SKM-1 treated with dmso at 0.1 percent for 144 hours (cell line): ENCODE measurements at regions not wholly inside any gene's neighbourhood (a gene's known extent, or its start where the extent isn't known, plus 50 kb on each side); places are given as distances from the start of the nearest gene placed in this dataset.

Experiments used
- DNase-seq: peaks from one replicate; lab custom pipeline; 2025; ENCODE audit not compliant: unreplicated experiment; lab: John Stamatoyannopoulos, UW

DNA sequence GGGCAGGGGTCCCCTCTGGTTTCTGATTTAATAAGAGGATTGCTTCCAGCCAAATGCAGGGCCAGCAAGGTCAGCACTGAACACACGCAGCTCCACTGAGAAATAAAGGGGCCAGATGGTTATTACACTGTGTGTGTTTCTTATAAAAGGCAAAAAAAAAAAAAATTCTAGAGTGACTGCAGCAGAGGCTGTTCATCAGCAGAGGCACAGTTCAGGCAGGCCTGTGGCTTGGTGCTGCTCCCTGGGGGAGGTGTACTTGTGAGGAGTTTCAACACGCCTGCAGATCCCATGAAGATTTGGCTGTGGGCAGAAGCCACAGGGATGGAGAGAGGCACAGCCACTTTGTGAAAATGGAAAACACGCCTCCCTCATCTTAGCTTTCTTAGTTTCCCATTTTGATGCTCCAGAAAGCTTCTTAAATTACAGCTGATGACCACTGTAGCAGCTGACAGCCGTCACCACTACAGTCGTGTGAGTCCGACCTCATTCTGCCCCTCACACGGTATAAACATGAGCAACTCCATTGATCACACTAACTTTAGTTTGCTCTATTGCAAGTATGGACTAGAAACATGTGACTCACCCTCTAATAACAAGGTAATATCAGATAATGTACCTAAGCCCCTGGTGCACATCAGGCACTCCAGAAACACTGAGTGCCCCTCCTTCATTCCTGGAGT is 726.5 kb upstream of the RAB6C start:
- DNase-seq = no peak

DNA sequence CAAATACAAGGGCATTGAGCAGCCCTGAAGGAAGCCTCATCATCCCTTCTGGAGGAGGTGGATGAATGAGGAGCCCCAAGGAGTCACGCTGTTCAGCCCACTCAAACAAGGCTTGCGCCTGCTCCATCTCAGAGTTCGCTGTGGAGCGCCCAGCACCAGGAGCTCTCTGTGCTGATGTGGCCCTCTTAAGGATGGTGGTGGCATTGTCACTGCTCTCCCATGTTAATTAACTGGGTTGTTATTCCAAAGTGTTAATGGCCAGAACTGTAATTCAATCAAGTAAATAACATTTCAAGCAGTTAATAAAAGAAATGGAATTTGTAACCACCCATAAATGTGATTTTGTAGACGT is 726.0 kb upstream of the RAB6C start:
- DNase-seq = no peak

DNA sequence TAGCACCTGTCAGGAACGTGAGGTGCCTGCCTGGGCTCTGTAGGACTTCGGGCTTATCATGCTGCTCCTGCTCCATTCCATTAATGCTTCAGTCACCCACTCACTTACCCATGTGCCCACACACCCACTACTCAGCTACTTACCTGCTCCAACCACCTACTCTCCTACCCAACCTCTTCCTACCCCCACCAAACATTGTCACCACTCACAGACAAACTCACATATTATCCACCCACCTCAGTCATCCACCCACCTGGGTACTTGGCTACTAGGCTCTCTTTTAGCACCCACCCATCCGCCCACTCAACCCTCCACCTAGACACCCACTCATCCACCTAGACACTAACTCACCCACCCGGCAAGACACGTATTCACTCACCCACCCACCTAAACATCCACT is 724.7 kb upstream of the RAB6C start:
- DNase-seq = no peak

DNA sequence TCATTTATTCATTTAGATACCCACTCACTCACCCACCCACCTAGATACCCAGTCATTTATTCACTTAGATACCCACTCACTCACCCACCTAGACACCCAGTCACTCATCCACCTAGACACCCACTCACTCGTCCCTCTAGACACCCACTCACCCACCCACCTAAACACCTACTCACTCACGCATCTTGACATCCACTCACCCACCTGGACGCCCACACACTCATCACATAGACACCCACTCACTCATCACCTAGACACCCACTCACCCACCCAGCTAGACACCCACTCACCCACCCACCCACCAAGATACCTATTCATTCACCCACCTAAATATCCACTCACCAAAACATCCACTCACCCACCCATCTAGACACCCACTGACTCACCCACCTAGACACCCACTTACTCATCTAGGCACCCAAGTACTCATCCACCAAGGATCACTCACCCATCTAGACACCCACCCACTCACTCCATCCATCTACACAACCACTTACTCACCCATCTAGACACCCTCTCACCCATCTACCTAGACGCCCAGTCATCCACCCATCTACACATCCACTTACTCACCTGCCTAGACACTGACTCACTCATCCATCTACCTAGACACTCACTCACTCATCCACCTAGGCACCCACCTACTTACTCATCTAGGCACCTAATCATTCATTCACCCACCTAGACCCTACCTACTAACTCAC is 723.7 kb upstream of the RAB6C start:
- no peak for DNase-seq

DNA sequence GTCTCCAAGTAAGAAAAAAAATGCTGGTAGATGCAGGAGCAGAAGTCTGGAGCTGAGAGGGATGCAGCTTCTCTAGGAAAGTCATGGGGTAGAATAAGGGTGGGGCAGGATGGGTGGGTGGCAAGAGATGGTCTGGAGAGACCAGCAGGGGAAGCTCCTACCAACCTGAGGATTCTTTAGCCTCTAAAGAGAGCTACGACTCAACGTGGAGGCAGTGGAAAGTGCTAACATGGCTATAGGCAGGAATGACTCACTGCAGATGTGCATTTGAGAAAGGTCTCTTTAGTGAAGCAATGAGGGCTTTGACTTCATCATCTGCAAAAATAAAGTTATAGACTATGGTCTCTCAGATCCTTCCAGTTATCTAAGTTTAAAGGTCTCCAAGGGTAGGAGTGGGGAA is 722.8 kb upstream of the RAB6C start:
- DNase-seq = no peak

DNA sequence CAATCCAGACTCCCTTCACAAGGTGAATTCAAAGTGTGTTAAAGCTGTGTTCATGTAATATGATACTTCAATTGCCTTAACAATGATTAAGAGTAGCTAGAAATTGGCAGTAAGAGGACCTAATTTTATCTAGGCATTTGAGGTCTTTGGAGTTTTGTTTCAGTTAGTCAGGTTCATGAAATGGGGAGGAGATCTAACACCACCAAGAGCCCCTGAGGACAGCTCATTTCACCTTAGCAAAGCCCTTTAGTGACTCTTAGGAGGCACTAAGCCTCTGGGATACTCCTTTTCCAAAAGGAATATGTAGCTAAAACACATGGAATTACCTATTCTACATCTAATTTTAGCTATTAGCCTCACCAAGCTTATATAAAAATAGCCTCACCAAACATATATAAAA is 716.5 kb upstream of the RAB6C start:
- DNase-seq = no peak

DNA sequence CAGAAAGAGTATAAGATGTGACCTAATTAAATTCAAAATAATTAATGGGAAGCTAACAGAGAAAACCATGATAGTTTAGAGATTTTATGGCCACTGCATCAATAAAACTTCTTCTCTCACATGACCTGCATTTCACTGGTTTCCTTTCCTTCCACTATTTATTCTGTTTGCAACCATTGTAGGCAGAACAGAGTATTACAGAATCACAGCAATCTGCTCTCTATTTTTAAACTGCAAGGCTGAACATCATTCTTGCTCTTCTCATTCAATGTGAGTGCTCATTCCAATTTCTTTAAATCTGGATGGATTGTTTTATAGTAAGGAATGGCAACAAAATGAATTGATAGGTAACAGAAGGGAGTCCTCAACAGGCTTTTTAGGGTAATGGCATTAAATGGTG is 715.5 kb upstream of the RAB6C start:
- no peak for DNase-seq

DNA sequence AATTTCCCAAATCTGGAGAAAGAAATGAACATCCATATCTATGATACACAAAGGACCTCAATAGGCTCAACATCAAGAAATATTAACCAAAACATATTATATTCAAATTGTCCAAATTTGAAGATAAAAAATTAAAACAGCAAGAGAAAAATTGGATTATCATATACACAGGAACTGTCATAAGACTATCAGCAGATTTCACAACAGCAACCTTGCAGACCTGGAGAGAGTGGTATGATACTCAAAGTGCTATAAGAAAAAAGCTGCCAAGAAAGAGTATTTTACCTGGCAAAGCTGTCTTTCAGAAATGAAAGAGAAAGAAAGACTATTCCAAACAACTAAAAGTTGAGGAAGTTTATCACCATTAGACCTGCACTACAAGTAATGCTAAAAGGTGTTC is 711.9 kb upstream of the RAB6C start:
- no peak for DNase-seq

DNA sequence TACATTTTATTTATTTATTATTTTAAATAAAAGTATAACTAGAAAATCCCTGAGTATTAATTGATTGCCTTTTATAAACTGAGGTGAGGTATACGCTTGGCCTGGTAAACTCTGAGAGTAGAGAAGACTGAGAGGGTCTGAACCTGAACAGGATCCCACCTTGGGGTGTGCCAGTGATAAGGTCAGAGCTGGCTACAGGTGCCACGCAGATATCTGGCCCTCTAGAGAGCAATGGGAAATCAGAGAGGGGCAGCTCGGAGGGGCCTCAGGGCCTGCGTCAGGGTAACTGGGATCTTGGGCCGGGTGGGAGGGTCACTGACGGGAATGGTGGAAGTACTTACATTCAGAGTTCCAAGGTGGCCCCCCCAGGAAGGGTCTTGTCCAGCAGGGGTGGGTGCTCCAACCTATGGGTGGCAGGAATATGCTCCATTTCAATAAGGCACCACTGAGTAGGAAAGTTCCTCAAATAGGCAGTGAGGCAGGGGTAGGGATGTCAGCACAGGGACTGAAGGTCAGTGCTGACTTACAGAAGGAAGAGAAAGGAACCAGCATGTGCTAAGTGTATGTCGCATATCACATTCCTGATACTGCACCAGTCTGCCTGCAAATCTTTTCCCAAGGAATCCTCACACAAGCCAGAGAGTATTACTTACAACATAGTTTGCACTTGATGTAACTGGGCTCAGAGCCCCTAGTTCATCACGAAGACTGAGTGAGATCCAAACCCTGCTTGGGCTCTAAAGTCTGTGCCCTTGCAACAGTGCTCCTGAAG is 706.0 kb upstream of the RAB6C start:
- no peak for DNase-seq

DNA sequence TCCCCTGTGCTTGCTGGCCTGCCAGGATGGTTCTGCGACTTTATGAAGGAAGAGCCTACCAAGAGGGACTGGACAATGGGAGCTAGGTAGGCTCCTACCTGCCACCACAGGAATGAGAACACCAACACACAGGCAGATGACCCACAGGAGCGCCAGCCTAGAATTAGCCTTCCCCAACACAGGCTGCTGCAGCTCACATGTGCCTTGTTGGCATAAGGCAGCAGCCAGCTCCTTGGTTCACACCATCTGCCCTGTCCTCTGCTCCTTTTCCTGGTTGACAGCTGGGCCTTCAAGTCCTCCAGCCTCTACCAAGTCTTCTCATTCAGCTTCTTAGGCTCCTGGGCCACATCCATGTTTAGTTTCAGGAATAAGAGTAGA is 705.4 kb upstream of the RAB6C start:
- DNase-seq = no peak

DNA sequence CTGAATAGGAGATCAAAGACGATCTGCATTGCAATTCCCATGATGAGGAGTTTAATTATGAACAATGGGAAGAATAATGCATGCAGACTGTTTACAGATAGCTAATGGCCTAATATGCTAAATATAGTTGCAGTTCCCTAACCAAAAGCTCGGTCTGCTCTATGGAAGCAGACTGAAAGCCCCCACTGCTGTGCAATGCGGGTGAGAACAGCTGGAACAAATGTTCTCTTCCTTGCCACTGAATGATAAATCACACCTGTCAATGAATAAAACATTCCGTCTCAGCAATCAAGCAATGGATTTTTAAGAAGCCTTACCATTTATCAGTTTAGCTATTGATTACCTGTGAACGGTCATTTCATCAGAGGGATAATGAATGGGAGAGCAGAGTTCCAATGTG is 704.5 kb upstream of the RAB6C start:
- DNase-seq = no peak

DNA sequence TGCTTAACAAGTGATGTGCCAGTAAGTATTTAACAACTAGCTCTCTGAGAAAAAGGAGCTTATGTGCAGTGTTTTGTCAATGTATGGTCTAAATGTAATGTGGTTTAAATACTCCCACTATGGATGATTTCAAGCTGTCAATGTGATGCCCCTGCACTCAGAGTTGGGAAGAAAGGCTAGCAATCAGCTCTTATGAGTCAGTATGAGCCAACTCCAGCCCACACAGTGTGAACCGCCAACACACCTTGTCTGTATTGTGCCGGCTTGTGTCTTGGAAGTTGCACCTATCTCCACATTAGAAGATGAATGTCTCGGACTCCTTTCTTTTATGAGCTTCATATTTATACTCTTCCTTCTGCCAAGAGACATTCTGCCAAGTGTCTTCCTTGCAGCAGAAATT is 703.8 kb upstream of the RAB6C start:
- DNase-seq = no peak

DNA sequence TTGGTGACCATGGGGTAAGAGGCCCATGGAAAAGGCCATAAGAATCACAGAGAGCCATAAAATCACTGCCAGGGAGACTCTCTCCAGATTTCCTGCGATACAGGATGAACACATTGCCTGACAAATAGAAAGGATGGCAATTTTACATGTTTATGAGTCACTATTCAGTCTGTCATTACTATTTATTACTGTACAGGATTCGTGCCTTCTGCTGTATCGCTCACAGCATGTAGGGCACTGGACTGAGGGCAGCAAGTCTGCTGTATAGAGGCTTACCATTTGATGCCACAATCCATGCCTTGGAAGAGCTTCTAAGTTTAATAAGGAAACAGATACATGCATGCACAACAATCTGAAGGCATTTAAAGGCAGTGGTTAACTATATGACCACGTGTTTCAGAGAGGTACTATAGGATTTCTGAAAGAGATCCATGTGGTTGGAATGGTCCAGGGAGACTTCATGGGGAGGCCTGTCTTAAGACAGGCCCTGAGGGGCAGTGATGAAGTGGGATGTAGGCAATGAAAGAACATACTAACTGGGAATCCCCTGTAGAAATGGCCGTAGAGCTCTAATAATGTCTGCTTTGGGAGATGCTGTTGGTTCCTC is 702.4 kb upstream of the RAB6C start:
- DNase-seq = no peak

DNA sequence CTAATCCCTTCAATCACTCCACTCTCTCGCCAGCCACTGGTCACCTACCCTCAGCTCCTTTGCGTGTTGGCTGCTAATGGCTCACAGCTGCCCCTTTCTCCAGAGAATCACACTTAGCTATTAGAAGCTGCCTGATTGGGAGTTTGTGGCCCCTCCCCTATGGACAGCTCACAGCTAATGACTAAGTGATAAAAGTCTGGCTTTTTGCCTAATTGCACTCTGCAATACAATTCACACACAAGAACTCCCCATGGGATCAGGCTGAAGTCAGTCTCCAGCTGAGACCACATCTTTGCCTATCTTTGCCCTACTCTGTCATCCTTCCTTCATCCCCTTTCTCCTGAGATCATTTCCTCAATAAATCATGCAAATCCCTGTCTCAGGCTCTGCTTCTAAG is 701.9 kb upstream of the RAB6C start:
- DNase-seq = no peak

DNA sequence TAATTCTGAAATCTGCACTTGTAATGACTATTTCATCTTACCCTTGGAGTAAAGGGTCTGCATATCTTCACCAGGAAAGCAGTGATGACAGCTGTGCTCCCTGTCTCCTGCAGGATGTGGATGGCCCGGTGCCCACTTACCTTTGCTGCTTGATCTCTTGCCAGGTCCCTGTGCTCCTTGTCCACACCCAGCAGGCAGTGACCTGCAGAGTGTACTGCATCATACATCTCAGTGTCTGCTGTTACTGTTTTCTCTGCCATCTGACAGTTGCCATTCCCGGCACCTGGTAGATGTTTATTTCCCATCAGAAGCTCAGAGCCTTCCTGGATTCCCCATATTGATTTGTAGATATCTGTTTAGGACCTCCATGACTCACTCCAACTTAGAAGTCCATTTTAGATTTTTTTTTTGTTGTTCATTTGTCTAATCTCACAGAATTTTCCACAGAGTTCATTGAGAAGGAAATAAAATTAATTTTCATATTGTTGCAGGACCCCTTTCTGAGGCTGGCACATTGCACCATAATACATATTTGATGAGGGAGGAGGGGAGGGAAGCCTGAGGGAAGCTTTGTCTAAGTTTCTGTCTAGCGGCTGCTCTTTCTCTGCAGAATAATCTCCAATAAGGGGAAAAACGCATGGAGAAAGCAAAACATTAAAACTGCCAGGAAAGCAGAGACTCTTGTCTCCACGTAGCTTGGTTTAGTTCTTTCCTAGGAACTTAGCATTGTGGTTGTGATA is 697.5 kb upstream of the RAB6C start:
- DNase-seq = no peak

DNA sequence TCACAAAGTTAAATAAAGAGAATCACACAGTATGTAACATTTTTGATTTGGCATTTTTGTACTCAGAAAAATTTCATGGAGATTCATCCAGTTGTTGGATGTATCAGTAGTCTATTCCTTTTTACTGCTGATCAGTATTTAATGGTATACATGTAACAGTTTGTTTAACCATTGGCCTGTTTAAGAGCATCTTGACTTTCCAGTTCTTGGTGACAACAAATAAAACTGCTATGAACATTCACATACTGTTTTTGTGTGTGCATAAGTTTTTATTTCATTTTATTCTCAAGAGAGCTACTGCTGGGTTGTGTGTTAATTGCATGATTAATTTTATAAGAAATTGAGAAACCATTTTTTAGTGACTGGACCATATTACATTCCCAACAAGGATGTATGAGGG is 694.5 kb upstream of the RAB6C start:
- DNase-seq = no peak

DNA sequence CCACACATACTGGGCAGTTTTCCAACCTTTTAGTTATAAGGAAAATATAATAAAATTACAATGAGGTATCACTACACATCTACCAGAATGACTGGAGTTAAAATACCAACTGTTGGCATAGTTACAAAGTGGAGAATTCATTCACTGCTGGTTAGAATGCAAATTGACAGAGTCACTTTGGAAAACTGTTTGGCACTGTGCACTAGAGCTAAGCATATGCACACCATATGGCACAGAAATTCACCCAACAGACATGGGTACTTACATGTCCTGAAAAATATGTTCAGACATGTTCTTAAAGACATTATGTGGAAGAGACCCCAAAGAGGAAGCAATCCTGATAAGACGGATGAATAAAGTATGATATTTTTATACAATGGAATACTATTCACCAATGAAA is 686.1 kb upstream of the RAB6C start:
- DNase-seq = no peak

DNA sequence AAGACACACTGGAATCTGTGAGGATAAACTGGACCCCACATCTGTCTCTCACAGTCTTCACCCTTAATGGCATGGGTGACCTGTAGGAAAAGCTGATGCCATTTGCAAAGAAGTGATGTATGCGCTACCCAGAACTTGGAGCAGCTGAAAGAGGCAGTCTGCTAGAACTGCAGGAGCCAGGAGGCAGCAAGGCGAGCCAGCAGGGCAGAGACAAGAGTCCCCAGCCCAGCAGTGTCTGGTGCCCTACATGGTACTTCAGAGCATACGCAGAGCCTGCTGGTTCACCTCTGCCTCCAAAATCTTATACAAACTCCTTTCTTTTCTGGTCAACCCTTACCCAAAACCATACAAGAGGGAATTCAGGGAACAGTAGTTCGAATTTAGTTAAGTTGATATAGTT is 683.1 kb upstream of the RAB6C start:
- no peak for DNase-seq

DNA sequence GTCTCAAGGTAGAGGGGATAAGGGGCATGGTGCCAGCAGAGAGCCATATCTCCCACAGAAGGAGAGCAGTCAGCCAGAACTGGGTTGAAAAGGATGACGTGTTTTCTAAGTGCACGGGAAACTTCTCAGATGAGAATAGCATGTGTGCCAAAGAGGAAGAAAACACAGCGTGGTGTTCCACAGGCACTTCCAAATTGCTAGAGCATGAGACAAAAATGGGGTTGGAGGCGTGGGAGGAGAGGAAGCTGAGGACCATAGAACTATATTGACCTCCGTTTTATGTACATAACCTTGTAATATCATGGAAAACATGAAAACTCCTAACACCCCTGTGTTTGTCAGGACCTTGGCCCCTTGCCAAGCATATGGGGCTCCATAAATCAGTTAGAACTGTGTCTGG is 682.7 kb upstream of the RAB6C start:
- DNase-seq = no peak

DNA sequence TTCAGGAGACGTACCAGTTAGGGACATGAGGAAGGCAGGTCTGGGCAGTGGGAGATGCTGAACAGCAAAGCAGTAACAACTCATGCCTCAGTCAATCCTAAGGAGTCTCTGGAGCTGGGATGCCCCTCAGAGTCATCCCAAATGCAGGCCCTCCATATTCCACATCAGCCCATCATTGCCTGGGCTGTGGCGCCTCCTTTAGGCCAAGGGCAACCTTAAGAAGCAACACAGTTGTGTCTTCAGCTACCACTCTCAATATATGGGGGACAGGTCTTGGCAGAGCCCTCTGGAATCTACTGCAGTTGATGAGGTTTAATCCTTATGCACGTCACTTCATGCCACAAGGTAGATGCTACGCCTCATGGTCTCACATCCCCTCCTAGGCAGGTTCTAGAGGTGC is 682.0 kb upstream of the RAB6C start:
- DNase-seq = no peak

DNA sequence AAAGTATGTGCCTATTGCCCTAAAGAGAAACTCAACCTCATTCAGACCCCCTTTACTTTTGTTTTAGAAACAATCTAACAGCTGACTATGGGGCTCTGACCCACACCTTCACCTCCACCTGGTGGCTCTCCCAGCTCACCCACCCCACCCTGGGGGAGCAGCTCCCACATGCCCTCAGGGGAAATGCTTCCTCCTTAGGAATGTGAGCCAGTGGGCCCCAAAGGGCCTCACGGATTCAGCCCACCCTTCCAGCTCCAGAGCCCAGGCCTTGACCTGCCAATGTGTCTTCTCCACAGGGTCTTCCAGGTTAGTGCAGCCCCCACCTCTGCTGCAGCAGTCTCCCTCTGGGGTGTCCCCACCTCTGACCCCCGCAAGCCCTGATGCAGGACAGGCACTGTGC is 680.1 kb upstream of the RAB6C start:
- DNase-seq = no peak
